Spleen (tissue), 7 donors: ENCODE measurements at regions not wholly inside any gene's neighbourhood (a gene's known extent, or its start where the extent isn't known, plus 50 kb on each side); places are given as distances from the start of the nearest gene placed in this dataset.

Source experiments
- CTCF ChIP-seq, 11 experiments: fragments of 200-600 bp in 7 of 11; fragments of 450-650 bp in 4 of 11; sonication (generic) in 4 of 11; IDR thresholded peaks in 8 of 11; conservative IDR thresholded peaks in 3 of 11; 1 replicate in 7 of 11; 2 replicates in 4 of 11; pipeline versions ENCODE4 v1.4.0 to v1.8.0; 2016 to 2021; ENCODE audit warnings: antibody characterized with exemption in 11 of 11, inconsistent platforms in 4 of 11, mild to moderate bottlenecking in 1 of 11
- POLR2AphosphoS5 ChIP-seq, 3 donors: sonication (generic); formaldehyde crosslinking; IDR thresholded peaks; one replicate each; pipeline ENCODE4 v1.5.1; 2017; ENCODE audit warnings: antibody characterized with exemption in 3 of 3
- donor health status: DM: no; HTN: no; CAD: no; lungs with moderate emphysema.
- donor health status: DM: no; HTN: no; CAD: no.
- donor health status: DM: no; HTN: no; CAD: no.

- TF ChIP-seq POLR2AphosphoS5 (IDR thresholded peaks at IDR 0.05) (no peak), CTCF (IDR thresholded peaks at IDR 0.05 in 8 of 11, conservative IDR thresholded peaks at IDR 0.05 in 3 of 11) (no peak)
These were observed 99.9 kb upstream of the SGIP1 start for GRCh38 chr1:66434096-66434495.
